Activated CD8-positive, alpha-beta T cell treated with anti-CD3 and anti-CD28 coated beads for 36 hours (primary cell): ENCODE measurements at regions not wholly inside any gene's neighbourhood (a gene's known extent, or its start where the extent isn't known, plus 50 kb on each side); places are given as distances from the start of the nearest gene placed in this dataset.
A peak's percentile ranks its signal among the peaks of the same experiment; 100 is the strongest.

Source experiments
- ATAC-seq: fragments of 200-7000 bp; cut with Tn5 transposase; one replicate; pipeline ENCODE4 v1.10.0; 2021; ENCODE audit warnings: mild to moderate bottlenecking, moderate library complexity
- CTCF ChIA-PET: fragments of 350-600 bp; sonication (Branson Sonifier 250); formaldehyde crosslinking; loops from one replicate; lab custom pipeline; 2021; ENCODE audit warnings: antibody characterized with exemption; lab: Charles Lee
- POLR2A ChIA-PET: fragments of 350-600 bp; sonication (Branson Sonifier 250); formaldehyde crosslinking; loops from one replicate; lab custom pipeline; 2021; ENCODE audit warnings: antibody characterized with exemption; lab: Charles Lee
- DNase-seq: peaks from one replicate; pipeline ENCODE4 v3.0.0-alpha.2; 2020
- H3K27ac Mint-ChIP-seq: one replicate; pipeline ENCODE4 v1.8.0; 2021; ENCODE audit warnings: mild to moderate bottlenecking, mixed read lengths
- H3K27me3 Mint-ChIP-seq: one replicate; pipeline ENCODE4 v1.8.0; 2021; ENCODE audit warnings: mixed read lengths
- H3K36me3 Mint-ChIP-seq: one replicate; pipeline ENCODE4 v1.8.0; 2021; ENCODE audit warnings: low read depth, mixed read lengths
- H3K4me1 Mint-ChIP-seq: one replicate; pipeline ENCODE4 v1.8.0; 2021; ENCODE audit warnings: low read depth, mixed read lengths
- H3K4me3 Mint-ChIP-seq: one replicate; pipeline ENCODE4 v1.8.0; 2021; ENCODE audit warnings: mild to moderate bottlenecking, moderate library complexity, mixed read lengths
- H3K9me3 Mint-ChIP-seq: one replicate; pipeline ENCODE4 v1.8.0; 2021; ENCODE audit warnings: mixed read lengths
- intact Hi-C: fragments of 100-400 bp; cut with micrococcal nuclease; formaldehyde crosslinking; loops from one replicate; pipeline ENCODE4 v1.10.0; 2022
- TF ChIP-seq, protein P1 (sequence below): fragments of 200-600 bp; IDR thresholded peaks from one replicate; pipeline ENCODE4 v1.8.0; 2022; ENCODE audit warnings: antibody characterized with exemption, mild to moderate bottlenecking

- POLR2A ChIA-PET: no interaction called here
- intact Hi-C loops: no loop called here
- H3K4me1 Mint-ChIP-seq: no peaks in the 10 kb centered on the region
- no peak for DNase-seq
- no peak overlapping the region for H3K27ac Mint-ChIP-seq
- no peak for ATAC-seq
- no peak overlapping the region for H3K4me3 Mint-ChIP-seq
- TF ChIP-seq, protein P1, sequence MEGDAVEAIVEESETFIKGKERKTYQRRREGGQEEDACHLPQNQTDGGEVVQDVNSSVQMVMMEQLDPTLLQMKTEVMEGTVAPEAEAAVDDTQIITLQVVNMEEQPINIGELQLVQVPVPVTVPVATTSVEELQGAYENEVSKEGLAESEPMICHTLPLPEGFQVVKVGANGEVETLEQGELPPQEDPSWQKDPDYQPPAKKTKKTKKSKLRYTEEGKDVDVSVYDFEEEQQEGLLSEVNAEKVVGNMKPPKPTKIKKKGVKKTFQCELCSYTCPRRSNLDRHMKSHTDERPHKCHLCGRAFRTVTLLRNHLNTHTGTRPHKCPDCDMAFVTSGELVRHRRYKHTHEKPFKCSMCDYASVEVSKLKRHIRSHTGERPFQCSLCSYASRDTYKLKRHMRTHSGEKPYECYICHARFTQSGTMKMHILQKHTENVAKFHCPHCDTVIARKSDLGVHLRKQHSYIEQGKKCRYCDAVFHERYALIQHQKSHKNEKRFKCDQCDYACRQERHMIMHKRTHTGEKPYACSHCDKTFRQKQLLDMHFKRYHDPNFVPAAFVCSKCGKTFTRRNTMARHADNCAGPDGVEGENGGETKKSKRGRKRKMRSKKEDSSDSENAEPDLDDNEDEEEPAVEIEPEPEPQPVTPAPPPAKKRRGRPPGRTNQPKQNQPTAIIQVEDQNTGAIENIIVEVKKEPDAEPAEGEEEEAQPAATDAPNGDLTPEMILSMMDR: no peak
- peaks cover 15% of the 10 kb centered on the region for H3K27me3 Mint-ChIP-seq
- peaks cover 2% of the 10 kb centered on the region for H3K9me3 Mint-ChIP-seq
- no peaks in the 10 kb centered on the region for H3K36me3 Mint-ChIP-seq
- CTCF ChIA-PET: interaction anchor here (1.5 kb wide), 1 partner anchor 79 kb away, joined by 4 read pairs; no protein-coding TSS in a partner anchor
Observed at GRCh38 chr11:69997352-69997751, 80.8 kb upstream of the ANO1 start.

DNA sequence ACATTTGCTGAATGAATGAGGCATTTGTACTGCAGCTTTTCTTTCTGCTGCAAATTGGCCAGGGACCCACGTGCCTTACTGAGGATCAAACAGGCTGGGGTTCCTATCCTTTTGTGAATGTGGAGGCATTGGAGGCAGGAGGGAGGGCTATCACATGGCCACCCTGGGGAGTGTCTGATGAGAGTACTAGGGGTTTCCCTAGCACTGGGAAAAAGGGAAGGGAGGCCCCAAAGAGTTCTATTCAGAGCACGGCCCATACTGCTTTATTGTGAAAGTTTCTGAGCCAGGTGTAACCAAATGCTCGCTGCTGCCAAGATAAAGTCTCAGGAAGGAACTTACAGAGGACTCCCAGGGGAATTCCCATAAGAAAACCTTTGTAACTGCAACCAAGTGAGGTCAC lies 78.4 kb upstream of the ANO1 start:
- DNase-seq (no peak), ATAC-seq (no peak)
- intact Hi-C loops: no loop called here
- Mint-ChIP-seq H3K27ac (no peak overlapping the region), H3K27me3 (peaks cover 11% of the 10 kb centered on the region), H3K4me1 (no peaks in the 10 kb centered on the region), H3K9me3 (no peaks in the 10 kb centered on the region), H3K36me3 (no peaks in the 10 kb centered on the region), H3K4me3 (no peak overlapping the region)
- TF ChIP-seq, protein P1: no peak
- ChIA-PET CTCF (no interaction called here), POLR2A (interaction anchor here (0.6 kb wide), 1 partner anchor 45 kb away, joined by 3 read pairs; no protein-coding TSS in a partner anchor)

DNA sequence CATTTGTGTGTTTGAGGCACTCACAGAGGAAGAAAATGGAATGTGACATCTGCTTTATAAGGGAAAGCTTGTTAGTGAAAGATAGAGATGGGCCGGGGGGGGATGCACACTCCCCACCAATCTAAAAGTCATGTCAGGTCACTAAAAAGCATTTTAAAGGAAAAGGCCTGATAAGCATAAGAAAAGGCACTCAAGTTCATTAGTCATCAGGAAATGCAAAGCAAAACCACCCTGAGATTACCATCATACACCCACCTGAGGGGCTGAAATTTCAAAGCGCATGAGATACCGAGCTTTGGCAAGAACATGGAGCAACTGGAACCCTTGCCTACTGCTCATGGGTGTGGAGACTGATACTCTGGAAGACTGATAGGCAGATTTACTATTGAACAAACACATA lies 77.9 kb upstream of the ANO1 start:
- ATAC-seq: no peak
- H3K4me1 Mint-ChIP-seq: no peaks in the 10 kb centered on the region
- DNase-seq: no peak
- H3K4me3 Mint-ChIP-seq: no peak overlapping the region
- ChIA-PET CTCF (no interaction called here), POLR2A (interaction anchor here (0.6 kb wide), 1 partner anchor 45 kb away, joined by 3 read pairs; no protein-coding TSS in a partner anchor)
- H3K27me3 Mint-ChIP-seq: peaks cover 11% of the 10 kb centered on the region
- H3K27ac Mint-ChIP-seq: no peak overlapping the region
- H3K9me3 Mint-ChIP-seq: no peaks in the 10 kb centered on the region
- no peaks in the 10 kb centered on the region for H3K36me3 Mint-ChIP-seq
- TF ChIP-seq, protein P1: no peak
- intact Hi-C loops: no loop called here

GRCh38 chr11:70001246-70001645 lies 76.9 kb upstream of the ANO1 start:
- DNase-seq (no peak), ATAC-seq (no peak)
- ChIA-PET CTCF (no interaction called here), POLR2A (no interaction called here)
- Mint-ChIP-seq H3K4me3 (no peak overlapping the region), H3K36me3 (no peaks in the 10 kb centered on the region), H3K9me3 (no peaks in the 10 kb centered on the region), H3K4me1 (no peaks in the 10 kb centered on the region), H3K27ac (no peak overlapping the region), H3K27me3 (peaks cover 9% of the 10 kb centered on the region)
- TF ChIP-seq, protein P1: no peak
- intact Hi-C loops: no loop called here

DNA sequence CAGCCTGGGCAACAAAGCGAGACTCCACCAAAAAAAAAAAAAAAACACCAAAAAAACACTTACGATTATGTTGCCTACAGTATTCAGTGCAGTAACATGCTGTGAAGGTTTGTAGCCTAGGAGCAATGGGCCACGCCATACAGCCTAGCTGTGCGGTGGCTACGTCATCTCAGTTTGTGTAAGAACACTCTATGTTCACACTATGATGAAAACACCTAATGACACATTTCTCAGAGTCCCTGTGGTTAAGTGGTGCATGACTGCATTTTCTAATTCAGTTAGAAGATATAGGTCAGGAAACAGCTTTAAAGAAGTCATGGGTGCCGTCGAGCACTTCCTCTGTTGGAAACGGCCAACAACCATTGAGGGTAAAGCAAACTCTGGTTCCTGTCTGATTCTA lies 75.7 kb upstream of the ANO1 start:
- Mint-ChIP-seq H3K4me1 (no peaks in the 10 kb centered on the region), H3K4me3 (no peak overlapping the region), H3K27ac (no peak overlapping the region), H3K27me3 (peaks cover 7% of the 10 kb centered on the region), H3K36me3 (no peaks in the 10 kb centered on the region), H3K9me3 (no peaks in the 10 kb centered on the region)
- peak; percentile 95 for ATAC-seq
- POLR2A ChIA-PET: no interaction called here
- TF ChIP-seq, protein P1: no peak
- intact Hi-C loops: no loop called here
- CTCF ChIA-PET: no interaction called here
- peak; percentile 69 for DNase-seq
